CD14-positive monocyte (primary cell): ENCODE measurements at regions not wholly inside any gene's neighbourhood (a gene's known extent, or its start where the extent isn't known, plus 50 kb on each side); places are given as distances from the start of the nearest gene placed in this dataset.

Source experiments
- DNase-seq, 3 donors: peaks; one replicate each; pipeline ENCODE4 v3.0.0-alpha.2; 2011 to 2022
- H2AFZ ChIP-seq: 2 replicates; pipeline ENCODE4 v1.6.0; 2012; ENCODE audit warnings: mild to moderate bottlenecking, low read depth, low read length, inconsistent platforms; ENCODE audit not compliant: insufficient read depth, poor library complexity, severe bottlenecking
- H3K27ac ChIP-seq, 2 donors: 1 replicate in 1 of 2; 2 replicates in 1 of 2; pipeline ENCODE4 v1.5.1; 2012 to 2013; ENCODE audit warnings: low read length in 2 of 2, control low read depth in 1 of 2, inconsistent platforms in 1 of 2, low read depth in 1 of 2, mild to moderate bottlenecking in 1 of 2
- H3K27me3 ChIP-seq, 2 donors: one replicate each; pipeline versions ENCODE4 v1.6.0 to v1.6.1; 2011 to 2013; ENCODE audit warnings: low read length in 2 of 2; ENCODE audit not compliant: control insufficient read depth in 2 of 2, insufficient read depth in 2 of 2
- H3K36me3 ChIP-seq, 2 donors: replicated peaks in 1 of 2; 1 replicate in 1 of 2; 2 replicates in 1 of 2; pipeline versions ENCODE4 v1.5.1 to v1.6.1; 2012 to 2013; ENCODE audit warnings: low read length in 2 of 2, control low read depth in 1 of 2, inconsistent platforms in 1 of 2, mild to moderate bottlenecking in 1 of 2; ENCODE audit not compliant: insufficient read depth in 2 of 2, control insufficient read depth in 1 of 2
- H3K4me1 ChIP-seq, 2 donors: 1 replicate in 1 of 2; 2 replicates in 1 of 2; pipeline versions ENCODE4 v1.5.1 to v1.6.1; 2012 to 2013; ENCODE audit warnings: low read length in 2 of 2, control low read depth in 1 of 2, inconsistent platforms in 1 of 2, mild to moderate bottlenecking in 1 of 2, moderate library complexity in 1 of 2; ENCODE audit not compliant: insufficient read depth in 2 of 2, control insufficient read depth in 1 of 2
- H3K4me2 ChIP-seq: replicated peaks from 2 replicates; pipeline ENCODE3; 2012; ENCODE audit warnings: low read length, moderate library complexity, mild to moderate bottlenecking; ENCODE audit not compliant: poor library complexity, severe bottlenecking; ENCODE audit errors: extremely low read depth
- H3K4me3 ChIP-seq, 3 experiments: fragments of 200-600 bp in 1 of 3; sonication (generic) in 1 of 3; replicated peaks in 1 of 3; 1 replicate in 2 of 3; 2 replicates in 1 of 3; pipeline ENCODE4 v1.5.1; 2011 to 2013; ENCODE audit warnings: low read length in 3 of 3, mild to moderate bottlenecking in 3 of 3, control low read depth in 2 of 3, low read depth in 2 of 3, inconsistent platforms in 1 of 3, moderate library complexity in 1 of 3
- H3K79me2 ChIP-seq: 2 replicates; pipeline ENCODE4 v1.6.0; 2012; ENCODE audit warnings: mild to moderate bottlenecking, control low read depth, inconsistent platforms, low read length, moderate library complexity; ENCODE audit not compliant: insufficient read depth
- H3K9ac ChIP-seq: 2 replicates; pipeline ENCODE4 v1.6.0; 2017; ENCODE audit warnings: low read length, mild to moderate bottlenecking; ENCODE audit not compliant: insufficient read depth, poor library complexity, severe bottlenecking
- H3K9me3 ChIP-seq, 2 donors: replicated peaks in 1 of 2; 1 replicate in 1 of 2; 2 replicates in 1 of 2; pipeline versions ENCODE4 v1.5.1 to v1.6.1; 2012 to 2013; ENCODE audit warnings: low read length in 2 of 2, control low read depth in 1 of 2; ENCODE audit not compliant: control insufficient read depth in 1 of 2, insufficient read depth in 1 of 2
- H4K20me1 ChIP-seq: 2 replicates; pipeline ENCODE4 v1.6.0; 2012; ENCODE audit warnings: mild to moderate bottlenecking, low read length, control low read depth, moderate library complexity; ENCODE audit not compliant: insufficient read depth
- H3K27ac Mint-ChIP-seq, 7 donors: one replicate each; pipeline ENCODE4 v1.8.0; 2020; ENCODE audit warnings: mild to moderate bottlenecking in 7 of 7, mixed read lengths in 7 of 7, moderate library complexity in 6 of 7, inconsistent platforms in 2 of 7
- H3K27me3 Mint-ChIP-seq, 3 donors: one replicate each; pipeline ENCODE4 v1.8.0; 2021 to 2022; ENCODE audit warnings: low read depth in 3 of 3, mild to moderate bottlenecking in 3 of 3, mixed read lengths in 3 of 3, moderate library complexity in 3 of 3, inconsistent platforms in 1 of 3
- H3K36me3 Mint-ChIP-seq, 2 donors: one replicate each; pipeline ENCODE4 v1.8.0; 2020; ENCODE audit warnings: mixed read lengths in 2 of 2, inconsistent platforms in 1 of 2, mild to moderate bottlenecking in 1 of 2
- H3K4me1 Mint-ChIP-seq: one replicate; pipeline ENCODE4 v1.8.0; 2020; ENCODE audit warnings: mild to moderate bottlenecking, mixed read lengths
- H3K4me3 Mint-ChIP-seq, 2 donors: one replicate each; pipeline ENCODE4 v1.8.0; 2020; ENCODE audit warnings: mild to moderate bottlenecking in 2 of 2, mixed read lengths in 2 of 2, moderate library complexity in 1 of 2
- H3K9me3 Mint-ChIP-seq, 7 donors: one replicate each; pipeline ENCODE4 v1.8.0; 2020 to 2022; ENCODE audit warnings: mixed read lengths in 7 of 7, mild to moderate bottlenecking in 6 of 7, moderate library complexity in 6 of 7, inconsistent platforms in 2 of 7
- CTCF ChIP-seq: fragments of 200-600 bp; IDR thresholded peaks from one replicate; pipeline ENCODE4 v1.8.0; 2022; ENCODE audit warnings: antibody characterized with exemption, mild to moderate bottlenecking
- WGBS: methylation state at CpG from one replicate; pipeline ENCODE4 v1.1.5; 2013; ENCODE audit warnings: missing lambda C conversion rate; ENCODE audit not compliant: insufficient coverage; 5-methylcytosine and 5-hydroxymethylcytosine counted together
- intact Hi-C, 2 donors: fragments of 100-400 bp; cut with micrococcal nuclease; formaldehyde crosslinking; loops; one replicate each; pipeline versions ENCODE4 v1.15.0 to v1.15.1; 2023

GRCh38 chr20:59512651-59513050, 91.7 kb upstream of the PHACTR3 start:
- Mint-ChIP-seq H3K9me3 (peaks cover 0 to 8% (median 4%) of the 10 kb centered on the region in 7 donors), H3K27me3 (peaks cover 14 to 35% (median 30%) of the 10 kb centered on the region in 3 donors), H3K36me3 (no peaks in the 10 kb centered on the region), H3K4me3 (peak overlapping the region in 1 of 2 donors; percentile 21), H3K27ac (no peak overlapping the region), H3K4me1 (no peaks in the 10 kb centered on the region)
- Histone ChIP-seq H3K9me3 (peaks cover 0 to 4% of the 10 kb centered on the region in 2 donors), H3K9ac (no peak overlapping the region), H4K20me1 (no peaks in the 10 kb centered on the region), H3K27me3 (peaks cover 0 to 5% of the 10 kb centered on the region in 2 donors), H3K27ac (no peak overlapping the region), H3K79me2 (no peaks in the 10 kb centered on the region), H3K4me3 (no peak overlapping the region), H3K36me3 (no peaks in the 10 kb centered on the region), H2AFZ (no peak overlapping the region), H3K4me1 (no peaks in the 10 kb centered on the region), H3K4me2 (no peak overlapping the region)
- DNase-seq = no peak
- no peak for TF ChIP-seq CTCF
- WGBS = 100% methylated on average over 2 of the region's 5 CpGs
- intact Hi-C loops = no loop called here

GRCh38 chr20:59514554-59514953, 89.8 kb upstream of the PHACTR3 start:
- Mint-ChIP-seq H3K27me3 (peaks cover 22 to 37% (median 34%) of the 10 kb centered on the region in 3 donors), H3K4me3 (peak overlapping the region in 1 of 2 donors; percentile 33), H3K36me3 (no peaks in the 10 kb centered on the region), H3K4me1 (no peaks in the 10 kb centered on the region), H3K27ac (peak overlapping the region in 1 of 7 donors; percentile 42), H3K9me3 (peaks cover 0 to 8% (median 4%) of the 10 kb centered on the region in 7 donors)
- no peak overlapping the region for H3K27ac ChIP-seq
- no peaks in the 10 kb centered on the region for H4K20me1 ChIP-seq
- H3K79me2 ChIP-seq = no peaks in the 10 kb centered on the region
- H3K36me3 ChIP-seq = no peaks in the 10 kb centered on the region
- peaks cover 0 to 5% of the 10 kb centered on the region in 2 donors for H3K27me3 ChIP-seq
- H2AFZ ChIP-seq = no peak overlapping the region
- no peak for TF ChIP-seq CTCF
- intact Hi-C loops = no loop called here
- peaks cover 0 to 4% of the 10 kb centered on the region in 2 donors for H3K9me3 ChIP-seq
- no peak overlapping the region for H3K4me3 ChIP-seq
- DNase-seq = no peak
- H3K4me2 ChIP-seq = no peak overlapping the region
- H3K9ac ChIP-seq = no peak overlapping the region
- WGBS = 79% methylated on average over 4 of the region's 5 CpGs
- no peaks in the 10 kb centered on the region for H3K4me1 ChIP-seq
